GM10248 (cell line): ENCODE measurements at regions not wholly inside any gene's neighbourhood (a gene's known extent, or its start where the extent isn't known, plus 50 kb on each side); places are given as distances from the start of the nearest gene placed in this dataset.

ENCODE experiments used
- CTCF ChIA-PET: fragments of 300-600 bp; sonication (Branson Sonifier 250); formaldehyde crosslinking; extraction: SDS; loops from one replicate; lab custom pipeline; 2021; ENCODE audit warnings: antibody characterized with exemption; lab: Yijun Ruan, JAX
- POLR2A ChIA-PET: fragments of 350-650 bp; sonication (Branson Sonifier 250); formaldehyde crosslinking; extraction: SDS; loops from one replicate; lab custom pipeline; 2020; ENCODE audit warnings: antibody characterized with exemption; lab: Yijun Ruan, JAX
- DNase-seq: peaks from one replicate; pipeline ENCODE4 v3.0.0; 2012; ENCODE audit errors: extremely low spot score
- CTCF ChIP-seq: IDR thresholded peaks from 2 replicates; pipeline ENCODE4 v1.5.1; 2012; ENCODE audit warnings: mild to moderate bottlenecking, low read depth; ENCODE audit errors: extremely low read depth, missing control alignments, control extremely low read depth

GRCh38 chr7:42627101-42627500 is 284.8 kb downstream of the C7orf25 start:
- DNase-seq, result no peak
- POLR2A ChIA-PET, result no interaction called here
- CTCF ChIA-PET, result no interaction called here
- TF ChIP-seq CTCF, result no peak

GRCh38 chr7:42625421-42625820 is 286.4 kb downstream of the C7orf25 start:
- TF ChIP-seq CTCF, result no peak

GRCh38 chr7:42624471-42624870 is 287.4 kb downstream of the C7orf25 start:
- CTCF ChIA-PET, result no interaction called here
- POLR2A ChIA-PET, result no interaction called here
- TF ChIP-seq CTCF, result no peak
- no peak for DNase-seq

More at GRCh38 chr7:42625421-42625820, 286.4 kb downstream of the C7orf25 start:
- ChIA-PET POLR2A (no interaction called here), CTCF (no interaction called here)
- DNase-seq, result no peak

GRCh38 chr7:42621543-42622219 is 290.2 kb downstream of the C7orf25 start:
- TF ChIP-seq CTCF, result no peak
- POLR2A ChIA-PET, result no interaction called here
- CTCF ChIA-PET, result interaction anchor here (1.2 to 1.7 kb wide), 2 partner anchors 10 to 28 kb away, joined by 3 to 4 read pairs; no protein-coding TSS in a partner anchor
- DNase-seq, result no peak

GRCh38 chr7:42618651-42619360 is 293.1 kb downstream of the C7orf25 start:
- no peak for TF ChIP-seq CTCF
- DNase-seq, result no peak
- CTCF ChIA-PET, result no interaction called here
- POLR2A ChIA-PET, result no interaction called here

GRCh38 chr7:42617806-42618457 is 293.9 kb downstream of the C7orf25 start:
- ChIA-PET POLR2A (no interaction called here), CTCF (no interaction called here)
- TF ChIP-seq CTCF, result no peak
- DNase-seq, result no peak
